ENCODE measurements at regions not wholly inside any gene's neighbourhood (a gene's known extent, or its start where the extent isn't known, plus 50 kb on each side); places are given as distances from the start of the nearest gene placed in this dataset.

DNA sequence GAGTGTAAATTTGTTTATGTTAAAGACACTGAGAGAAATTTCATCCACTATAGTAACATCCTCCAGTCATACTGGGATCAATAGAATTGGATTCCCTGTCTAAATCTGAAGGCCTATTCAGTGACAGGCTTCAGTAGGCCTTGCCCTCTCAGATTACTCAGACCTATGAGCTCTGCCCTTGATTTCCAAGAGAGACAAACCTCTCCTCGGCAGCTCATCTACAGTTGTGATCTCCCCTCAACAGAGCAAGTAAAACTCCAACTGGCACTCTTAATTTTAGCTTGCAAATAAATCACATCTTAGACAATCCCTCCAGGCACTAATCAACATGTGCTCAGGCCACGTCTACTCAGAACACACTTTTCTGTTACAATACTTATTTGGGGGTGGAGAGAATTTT lies 1191.4 kb upstream of the PHF14 start:
- Mint-ChIP-seq H3K36me3 (peaks cover under 1% of the 10 kb centered on the region), H3K4me3 (no peak overlapping the region), H3K27ac (no peak overlapping the region), H3K4me1 (ENCODE audit: low read depth in 2 of 2) (no peaks in the 10 kb centered on the region), H3K9me3 (peaks cover 15% of the 10 kb centered on the region), H3K27me3 (no peaks in the 10 kb centered on the region)
- DNase-seq (ENCODE audit: low spot score) (no peak), ATAC-seq (no peak)

DNA sequence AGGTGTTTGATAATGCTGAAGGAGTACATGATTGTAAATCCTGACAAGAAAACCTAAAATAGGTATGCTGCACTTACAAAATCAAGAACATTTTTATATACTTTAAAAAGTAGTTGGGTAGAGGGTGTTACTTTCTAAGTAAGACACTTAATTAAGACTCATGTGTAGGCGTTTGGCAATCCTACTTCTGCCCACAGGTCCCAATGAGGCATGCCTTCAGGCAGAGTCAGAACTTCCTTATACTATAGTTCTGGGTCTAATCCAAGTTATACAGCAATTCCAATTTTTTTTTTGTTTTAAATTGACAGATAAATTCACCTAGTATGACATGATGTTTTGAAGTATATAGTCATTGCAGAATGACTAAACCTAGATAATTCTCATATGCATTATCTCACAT lies 1188.5 kb upstream of the PHF14 start:
- H3K27ac Mint-ChIP-seq, result no peak overlapping the region
- H3K4me3 Mint-ChIP-seq, result no peak overlapping the region
- peaks cover 17% of the 10 kb centered on the region for H3K9me3 Mint-ChIP-seq
- H3K4me1 Mint-ChIP-seq (ENCODE audit: low read depth in 2 of 2), result no peaks in the 10 kb centered on the region
- ATAC-seq (no peak), DNase-seq (ENCODE audit: low spot score) (no peak)
- H3K36me3 Mint-ChIP-seq, result no peaks in the 10 kb centered on the region
- no peaks in the 10 kb centered on the region for H3K27me3 Mint-ChIP-seq

DNA sequence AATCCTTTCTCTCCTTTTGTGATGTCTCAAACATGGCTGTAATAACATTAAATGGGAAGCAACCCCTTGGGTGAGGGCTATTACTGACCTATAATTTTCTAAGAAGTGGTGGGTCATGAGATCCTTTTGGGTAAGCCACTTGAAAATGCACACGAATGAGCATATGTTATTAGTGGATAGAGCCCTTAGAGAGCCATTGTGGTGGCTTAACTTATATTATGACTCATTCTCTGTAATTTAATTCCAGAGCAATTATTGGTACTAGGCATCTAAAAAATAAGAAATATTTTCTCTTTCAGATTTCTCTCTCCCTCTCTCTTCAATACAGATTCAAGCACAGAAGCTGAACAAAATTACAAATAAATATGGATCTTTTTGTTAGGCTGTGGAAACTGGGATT lies 1177.4 kb upstream of the PHF14 start:
- DNase-seq (ENCODE audit: low spot score) (no peak), ATAC-seq (no peak)
- Mint-ChIP-seq H3K27ac (no peak overlapping the region), H3K9me3 (peaks cover 23% of the 10 kb centered on the region), H3K4me1 (ENCODE audit: low read depth in 2 of 2) (no peaks in the 10 kb centered on the region), H3K4me3 (no peak overlapping the region), H3K36me3 (peaks cover 4% of the 10 kb centered on the region), H3K27me3 (no peaks in the 10 kb centered on the region)

DNA sequence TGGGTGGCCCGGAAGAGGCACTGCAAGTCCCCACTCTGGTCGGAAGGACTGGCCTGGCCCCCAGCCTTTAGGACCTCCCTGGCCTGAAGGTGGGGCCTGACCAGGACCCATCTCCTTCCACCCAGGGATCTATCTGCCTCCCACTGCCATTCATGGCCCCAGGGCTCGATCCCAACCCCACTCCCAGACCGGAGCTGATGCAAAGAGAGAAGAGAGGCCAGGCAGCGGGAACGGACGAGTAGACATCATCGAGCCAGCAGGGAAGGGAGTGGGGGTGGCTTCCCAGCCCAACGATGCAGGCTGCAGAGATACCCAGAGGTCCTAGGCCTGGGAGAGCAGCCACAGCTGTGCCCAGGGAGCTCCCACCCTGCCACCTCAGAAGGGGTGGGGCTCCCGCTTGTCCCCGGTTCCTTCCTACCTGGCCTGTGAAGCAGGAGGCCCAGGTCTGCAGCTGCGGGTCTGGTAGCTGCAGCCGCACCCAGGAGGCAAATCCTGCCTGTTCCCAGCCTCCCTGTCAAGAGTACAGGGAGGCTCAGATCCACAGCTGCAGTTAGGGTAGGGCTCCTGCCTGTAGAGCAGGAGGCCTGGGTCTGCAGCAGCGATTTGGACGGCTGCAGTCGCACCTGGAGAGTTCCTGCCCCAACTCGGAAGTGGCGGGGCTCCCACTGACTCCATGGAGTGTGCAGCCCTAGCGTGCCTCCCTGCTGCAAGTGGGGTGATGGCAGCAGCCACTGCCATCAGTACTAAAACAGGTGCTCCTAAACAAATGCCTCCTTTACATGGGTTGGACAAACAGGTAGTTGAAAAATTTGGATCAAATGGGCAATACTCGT lies 1151.0 kb upstream of the PHF14 start:
- Mint-ChIP-seq H3K36me3 (peaks cover 19% of the 10 kb centered on the region), H3K4me3 (no peak overlapping the region), H3K27me3 (no peaks in the 10 kb centered on the region), H3K4me1 (ENCODE audit: low read depth in 2 of 2) (no peaks in the 10 kb centered on the region), H3K27ac (no peak overlapping the region), H3K9me3 (peaks cover 12% of the 10 kb centered on the region)
- DNase-seq (ENCODE audit: low spot score) (no peak), ATAC-seq (no peak)

DNA sequence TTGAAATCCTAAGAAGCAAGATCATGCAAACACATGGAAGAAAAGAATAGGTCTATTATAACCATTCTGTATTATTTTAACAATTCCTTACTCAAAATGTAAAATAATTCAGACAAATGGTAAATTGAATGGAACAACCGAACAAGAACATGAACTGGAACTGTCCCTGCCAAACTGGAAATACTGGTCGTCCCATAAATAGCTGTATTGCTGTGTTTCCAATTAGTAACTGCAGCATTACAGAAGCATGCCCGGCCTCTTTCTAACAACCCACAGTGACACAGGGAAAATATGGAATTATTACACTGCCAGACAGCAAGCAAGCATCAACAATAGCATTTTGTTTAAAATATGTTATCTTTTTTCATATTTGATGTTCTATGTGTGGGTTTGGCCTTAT lies 1138.5 kb upstream of the PHF14 start:
- Mint-ChIP-seq H3K27ac (no peak overlapping the region), H3K4me1 (ENCODE audit: low read depth in 2 of 2) (no peaks in the 10 kb centered on the region), H3K9me3 (peaks cover 14% of the 10 kb centered on the region), H3K27me3 (no peaks in the 10 kb centered on the region), H3K36me3 (no peaks in the 10 kb centered on the region), H3K4me3 (no peak overlapping the region)
- DNase-seq (ENCODE audit: low spot score), result no peak
- ATAC-seq, result no peak

DNA sequence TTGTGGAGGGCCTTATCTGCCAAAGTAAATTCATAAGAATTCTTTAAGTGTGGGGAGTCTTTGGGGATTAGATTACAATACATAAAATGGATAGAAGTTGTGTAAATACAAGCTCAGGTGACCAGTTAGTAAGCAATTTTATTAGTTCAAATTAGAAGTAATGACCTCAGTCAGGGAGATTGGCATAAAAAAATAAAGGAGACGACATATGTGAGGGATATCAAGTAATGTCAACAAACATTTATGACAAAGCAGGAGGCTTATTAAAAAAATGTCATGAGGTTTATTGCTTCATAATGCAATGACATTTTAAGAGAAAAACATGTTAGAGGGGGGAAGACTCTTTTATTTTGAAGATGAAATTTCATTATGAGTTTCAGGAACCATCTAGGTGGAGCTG lies 1137.0 kb upstream of the PHF14 start:
- ATAC-seq, result no peak
- no peak for DNase-seq (ENCODE audit: low spot score)
- no peak overlapping the region for H3K4me3 Mint-ChIP-seq
- H3K36me3 Mint-ChIP-seq, result no peaks in the 10 kb centered on the region
- peaks cover 14% of the 10 kb centered on the region for H3K9me3 Mint-ChIP-seq
- no peaks in the 10 kb centered on the region for H3K27me3 Mint-ChIP-seq
- H3K4me1 Mint-ChIP-seq (ENCODE audit: low read depth in 2 of 2), result no peaks in the 10 kb centered on the region
- H3K27ac Mint-ChIP-seq, result no peak overlapping the region

DNA sequence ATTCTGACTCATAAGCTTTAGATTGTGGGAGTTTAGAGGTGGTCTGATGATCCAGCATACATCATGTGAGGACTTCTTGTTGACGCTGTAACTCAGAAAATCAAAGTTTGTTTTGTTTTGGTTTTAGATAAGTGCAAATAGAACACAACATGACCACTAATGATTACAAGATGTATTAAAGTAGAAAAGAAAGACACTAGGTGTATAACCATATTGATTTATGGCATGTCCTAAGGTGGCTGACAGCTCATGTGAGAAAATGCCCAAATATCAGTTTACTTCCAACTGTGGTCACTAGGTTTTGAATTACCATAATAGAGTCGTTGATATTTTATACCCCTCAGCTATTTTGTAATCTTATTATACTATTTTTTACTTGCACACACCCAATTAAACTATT lies 1131.4 kb upstream of the PHF14 start:
- Mint-ChIP-seq H3K36me3 (no peaks in the 10 kb centered on the region), H3K4me3 (no peak overlapping the region), H3K9me3 (peaks cover 6% of the 10 kb centered on the region), H3K27ac (no peak overlapping the region), H3K4me1 (ENCODE audit: low read depth in 2 of 2) (no peaks in the 10 kb centered on the region), H3K27me3 (no peaks in the 10 kb centered on the region)
- ATAC-seq (no peak), DNase-seq (ENCODE audit: low spot score) (no peak)

DNA sequence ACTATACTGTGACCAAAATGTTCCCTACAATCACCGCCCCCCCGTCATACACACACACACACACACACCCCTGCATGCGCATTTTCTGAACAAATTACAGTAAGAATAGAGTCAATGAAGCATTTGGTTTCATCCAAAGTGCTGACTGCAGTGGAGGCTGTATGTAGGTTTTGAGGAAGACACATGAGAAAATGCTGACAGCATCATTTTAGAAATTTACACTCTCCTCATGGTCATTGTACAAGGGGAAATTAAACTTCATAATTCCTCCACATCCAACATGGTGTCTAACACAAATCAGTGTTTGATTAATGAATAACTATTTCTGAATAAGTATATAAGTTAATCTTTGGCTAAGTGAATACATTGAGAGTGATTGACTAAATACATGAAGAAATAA lies 1126.8 kb upstream of the PHF14 start:
- no peak for ATAC-seq
- no peak for DNase-seq (ENCODE audit: low spot score)
- H3K27ac Mint-ChIP-seq, result no peak overlapping the region
- no peaks in the 10 kb centered on the region for H3K27me3 Mint-ChIP-seq
- H3K4me3 Mint-ChIP-seq, result no peak overlapping the region
- peaks cover 3% of the 10 kb centered on the region for H3K9me3 Mint-ChIP-seq
- H3K36me3 Mint-ChIP-seq, result no peaks in the 10 kb centered on the region
- no peaks in the 10 kb centered on the region for H3K4me1 Mint-ChIP-seq (ENCODE audit: low read depth in 2 of 2)

DNA sequence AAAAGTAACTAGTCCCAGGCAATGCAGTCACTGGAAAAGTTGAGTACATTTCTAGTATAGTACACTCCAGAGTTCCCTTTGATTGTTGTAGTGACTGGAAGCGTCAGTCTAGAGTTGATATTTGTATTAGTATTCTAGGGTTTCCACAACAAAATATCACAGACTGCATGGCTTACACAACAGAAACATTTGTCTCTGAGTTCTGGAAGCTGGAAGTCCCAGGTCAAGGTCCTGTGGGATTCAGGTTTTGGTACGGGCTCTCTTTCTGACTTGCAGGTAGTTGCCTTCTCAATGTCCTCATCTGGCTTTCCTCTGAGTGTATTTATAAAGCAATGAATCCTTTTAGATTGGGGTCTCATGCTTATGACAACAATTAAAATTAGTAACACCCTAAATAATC lies 1119.1 kb upstream of the PHF14 start:
- Mint-ChIP-seq H3K9me3 (peaks cover 11% of the 10 kb centered on the region), H3K36me3 (no peaks in the 10 kb centered on the region), H3K27ac (no peak overlapping the region), H3K27me3 (no peaks in the 10 kb centered on the region), H3K4me3 (no peak overlapping the region), H3K4me1 (ENCODE audit: low read depth in 2 of 2) (no peaks in the 10 kb centered on the region)
- DNase-seq (ENCODE audit: low spot score), result no peak
- no peak for ATAC-seq

DNA sequence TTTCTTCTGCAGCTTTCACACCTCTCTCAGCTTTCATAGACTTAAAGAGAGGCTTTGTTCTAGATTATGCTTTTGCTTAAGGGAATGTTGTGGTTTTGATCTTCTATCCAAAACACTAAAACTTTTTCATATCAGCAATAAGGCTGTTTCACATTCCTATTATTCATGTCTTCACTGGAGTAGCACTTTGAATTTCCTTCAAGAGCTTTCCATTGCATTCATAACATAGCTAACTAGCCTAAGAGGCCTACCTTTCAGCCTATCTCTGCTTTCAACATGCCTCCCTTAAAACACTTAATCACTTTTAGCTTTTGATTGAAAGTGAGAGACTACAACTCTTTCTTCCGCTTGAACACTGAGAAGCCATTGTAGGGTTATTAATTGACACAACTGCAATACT lies 1117.0 kb upstream of the PHF14 start:
- H3K27ac Mint-ChIP-seq, result no peak overlapping the region
- ATAC-seq, result no peak

DNA sequence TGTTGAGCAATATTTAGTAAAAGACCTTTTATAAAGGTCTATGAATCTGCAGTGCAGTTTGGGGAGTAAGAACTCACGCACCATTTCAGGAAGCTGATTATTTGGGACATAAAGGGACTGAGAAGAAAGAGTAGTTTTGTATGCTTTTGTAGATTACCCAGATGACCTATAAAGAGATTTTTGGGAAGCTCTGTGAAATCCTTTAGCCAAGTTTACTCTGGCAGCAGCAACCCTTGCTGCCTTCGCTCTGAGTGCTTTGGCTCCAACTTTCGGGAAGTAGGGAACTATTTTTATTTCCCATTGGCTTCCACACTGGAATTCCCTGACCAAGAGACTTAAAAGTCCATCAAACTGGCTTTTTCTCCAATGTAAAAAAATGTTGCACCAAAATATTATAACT lies 1110.1 kb upstream of the PHF14 start:
- no peak overlapping the region for H3K27ac Mint-ChIP-seq
- H3K27me3 Mint-ChIP-seq, result no peaks in the 10 kb centered on the region
- H3K4me1 Mint-ChIP-seq (ENCODE audit: low read depth in 2 of 2), result no peaks in the 10 kb centered on the region
- H3K9me3 Mint-ChIP-seq, result peaks cover 15% of the 10 kb centered on the region
- DNase-seq (ENCODE audit: low spot score), result no peak
- H3K4me3 Mint-ChIP-seq, result no peak overlapping the region
- ATAC-seq, result no peak
- no peaks in the 10 kb centered on the region for H3K36me3 Mint-ChIP-seq

More for the DNA sequence above, 1117.0 kb upstream of the PHF14 start:
- H3K4me1 Mint-ChIP-seq (ENCODE audit: low read depth in 2 of 2), result no peaks in the 10 kb centered on the region
- H3K4me3 Mint-ChIP-seq, result no peak overlapping the region
- H3K27me3 Mint-ChIP-seq, result no peaks in the 10 kb centered on the region
- DNase-seq (ENCODE audit: low spot score), result no peak
- H3K9me3 Mint-ChIP-seq, result peaks cover 25% of the 10 kb centered on the region
- no peaks in the 10 kb centered on the region for H3K36me3 Mint-ChIP-seq

DNA sequence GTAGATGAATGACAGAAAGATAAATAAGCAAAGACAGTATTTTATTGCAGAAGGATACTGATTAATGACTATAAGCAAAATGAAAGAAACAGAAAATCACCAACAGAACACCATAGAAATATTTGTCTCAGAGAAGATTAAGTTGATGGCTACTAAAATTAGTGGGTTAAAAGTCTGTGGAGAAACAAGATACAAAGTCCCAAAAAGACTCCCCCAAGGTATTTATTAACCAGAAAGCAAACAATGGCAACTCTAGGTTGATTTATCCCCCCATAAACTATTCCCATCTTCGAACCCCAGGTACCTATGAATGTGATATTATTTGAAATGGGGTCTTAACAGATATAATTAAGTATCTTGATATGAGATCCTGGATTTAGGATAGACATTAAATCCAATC lies 1104.5 kb upstream of the PHF14 start:
- peaks cover 6% of the 10 kb centered on the region for H3K9me3 Mint-ChIP-seq
- no peak overlapping the region for H3K4me3 Mint-ChIP-seq
- ATAC-seq, result no peak
- no peaks in the 10 kb centered on the region for H3K27me3 Mint-ChIP-seq
- H3K4me1 Mint-ChIP-seq (ENCODE audit: low read depth in 2 of 2), result no peaks in the 10 kb centered on the region
- H3K36me3 Mint-ChIP-seq, result no peaks in the 10 kb centered on the region
- H3K27ac Mint-ChIP-seq, result no peak overlapping the region
- DNase-seq (ENCODE audit: low spot score), result no peak

DNA sequence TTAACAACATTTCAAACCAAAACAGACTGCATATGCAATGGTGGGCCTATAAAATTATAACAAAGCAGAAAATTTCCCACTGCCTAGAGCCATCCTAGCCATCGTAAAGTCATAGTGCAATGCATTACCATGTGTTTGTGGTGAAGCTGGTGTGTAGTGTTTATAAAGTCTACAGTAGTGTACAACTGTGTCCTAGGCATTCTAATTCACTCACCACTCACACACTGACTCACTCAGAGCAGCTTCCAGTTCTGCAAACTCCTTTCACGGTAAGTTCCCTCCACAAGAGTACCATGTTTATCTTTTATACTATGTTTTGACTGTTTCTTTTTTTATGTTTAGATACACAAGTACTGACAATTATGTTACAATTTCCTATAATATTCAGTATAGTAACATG lies 1104.1 kb upstream of the PHF14 start:
- no peaks in the 10 kb centered on the region for H3K27me3 Mint-ChIP-seq
- H3K4me1 Mint-ChIP-seq (ENCODE audit: low read depth in 2 of 2), result no peaks in the 10 kb centered on the region
- H3K4me3 Mint-ChIP-seq, result no peak overlapping the region
- peaks cover 6% of the 10 kb centered on the region for H3K9me3 Mint-ChIP-seq
- H3K36me3 Mint-ChIP-seq, result no peaks in the 10 kb centered on the region
- no peak overlapping the region for H3K27ac Mint-ChIP-seq
- no peak for DNase-seq (ENCODE audit: low spot score)
- ATAC-seq, result no peak

DNA sequence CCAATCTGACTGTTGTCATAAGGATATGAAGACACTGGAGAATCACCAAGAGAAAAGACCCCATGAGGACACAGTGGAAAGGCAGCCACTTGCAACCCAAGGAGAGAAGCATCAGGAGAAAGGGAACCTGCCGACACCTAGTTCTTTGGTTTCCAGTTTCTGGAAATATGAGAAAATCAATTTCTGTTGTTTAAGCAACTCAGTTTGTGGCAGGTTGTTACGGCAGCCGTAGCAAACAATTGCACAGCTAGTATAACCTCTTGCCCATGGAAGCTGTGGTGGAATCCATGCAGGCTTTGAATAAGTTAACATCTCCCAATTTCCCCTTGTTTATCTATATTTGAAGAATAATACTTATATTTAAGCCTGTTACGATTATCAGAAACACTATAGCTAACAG lies 1103.0 kb upstream of the PHF14 start:
- H3K4me3 Mint-ChIP-seq, result no peak overlapping the region
- ATAC-seq (no peak), DNase-seq (ENCODE audit: low spot score) (no peak)
- H3K9me3 Mint-ChIP-seq, result peaks cover 6% of the 10 kb centered on the region
- no peaks in the 10 kb centered on the region for H3K4me1 Mint-ChIP-seq (ENCODE audit: low read depth in 2 of 2)
- H3K27me3 Mint-ChIP-seq, result no peaks in the 10 kb centered on the region
- no peak overlapping the region for H3K27ac Mint-ChIP-seq
- H3K36me3 Mint-ChIP-seq, result no peaks in the 10 kb centered on the region

DNA sequence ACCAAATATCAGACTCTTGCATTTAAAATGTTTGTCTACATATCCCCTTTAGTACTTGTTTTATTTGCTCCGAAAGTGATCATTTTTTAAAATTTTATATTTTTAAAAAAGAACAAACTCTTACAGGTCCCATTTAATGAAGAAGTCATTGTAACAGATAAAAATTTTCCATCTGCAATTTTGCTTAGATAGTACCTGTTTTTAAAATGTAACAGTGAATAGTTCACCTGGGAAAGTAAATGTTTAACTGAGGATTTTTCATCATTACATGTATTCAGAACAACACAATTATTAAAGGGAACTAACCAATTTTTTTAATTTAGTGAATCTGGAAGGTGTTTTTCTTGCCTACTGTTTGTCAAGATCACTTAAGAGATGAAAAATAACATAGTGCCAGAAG lies 1099.5 kb upstream of the PHF14 start:
- Mint-ChIP-seq H3K27me3 (no peaks in the 10 kb centered on the region), H3K27ac (no peak overlapping the region), H3K9me3 (peaks cover 16% of the 10 kb centered on the region), H3K4me1 (ENCODE audit: low read depth in 2 of 2) (no peaks in the 10 kb centered on the region), H3K36me3 (peaks cover 5% of the 10 kb centered on the region), H3K4me3 (no peak overlapping the region)
- ATAC-seq (no peak), DNase-seq (ENCODE audit: low spot score) (no peak)
